ENCODE measurements at regions not wholly inside any gene's neighbourhood (a gene's known extent, or its start where the extent isn't known, plus 50 kb on each side); places are given as distances from the start of the nearest gene placed in this dataset.

- H3K4me3 Mint-ChIP-seq, result no peak overlapping the region
- Histone ChIP-seq H3K36me3 (replicated peaks in 1 of 2; ENCODE audit: control insufficient read depth in 1 of 2, insufficient read depth in 2 of 2, low read length in 2 of 2) (no peaks in the 10 kb centered on the region), H3K9me3 (replicated peaks in 1 of 2; ENCODE audit: control insufficient read depth in 1 of 2, insufficient read depth in 1 of 2, low read length in 2 of 2) (no peaks in the 10 kb centered on the region), H3K79me2 (ENCODE audit: insufficient read depth, low read length) (no peaks in the 10 kb centered on the region), H3K27ac (ENCODE audit: low read depth in 1 of 2, low read length in 2 of 2) (no peak overlapping the region), H3K4me1 (ENCODE audit: control insufficient read depth in 1 of 2, insufficient read depth in 2 of 2, low read length in 2 of 2) (peaks cover 0 to 6% of the 10 kb centered on the region in 2 donors), H3K4me2 (replicated peaks; ENCODE audit: extremely low read depth, low read length, poor library complexity, severe bottlenecking) (no peak overlapping the region), H2AFZ (ENCODE audit: insufficient read depth, low read depth, low read length, poor library complexity, severe bottlenecking) (no peak overlapping the region), H3K27me3 (ENCODE audit: control insufficient read depth in 2 of 2, insufficient read depth in 2 of 2, low read length in 2 of 2) (no peaks in the 10 kb centered on the region), H3K4me3 (replicated peaks in 1 of 3; ENCODE audit: low read depth in 2 of 3, low read length in 3 of 3) (no peak overlapping the region), H3K9ac (ENCODE audit: insufficient read depth, low read length, poor library complexity, severe bottlenecking) (no peak overlapping the region), H4K20me1 (ENCODE audit: insufficient read depth, low read length) (no peaks in the 10 kb centered on the region)
- intact Hi-C loops (cut with micrococcal nuclease), result no loop called here
- H3K36me3 Mint-ChIP-seq, result peaks cover 0 to 3% of the 10 kb centered on the region in 2 donors
- H3K27me3 Mint-ChIP-seq (ENCODE audit: low read depth in 3 of 3), result peaks cover 0 to 1% (median 1%) of the 10 kb centered on the region in 3 donors
- H3K27ac Mint-ChIP-seq, result no peak overlapping the region
- TF ChIP-seq, protein P1, sequence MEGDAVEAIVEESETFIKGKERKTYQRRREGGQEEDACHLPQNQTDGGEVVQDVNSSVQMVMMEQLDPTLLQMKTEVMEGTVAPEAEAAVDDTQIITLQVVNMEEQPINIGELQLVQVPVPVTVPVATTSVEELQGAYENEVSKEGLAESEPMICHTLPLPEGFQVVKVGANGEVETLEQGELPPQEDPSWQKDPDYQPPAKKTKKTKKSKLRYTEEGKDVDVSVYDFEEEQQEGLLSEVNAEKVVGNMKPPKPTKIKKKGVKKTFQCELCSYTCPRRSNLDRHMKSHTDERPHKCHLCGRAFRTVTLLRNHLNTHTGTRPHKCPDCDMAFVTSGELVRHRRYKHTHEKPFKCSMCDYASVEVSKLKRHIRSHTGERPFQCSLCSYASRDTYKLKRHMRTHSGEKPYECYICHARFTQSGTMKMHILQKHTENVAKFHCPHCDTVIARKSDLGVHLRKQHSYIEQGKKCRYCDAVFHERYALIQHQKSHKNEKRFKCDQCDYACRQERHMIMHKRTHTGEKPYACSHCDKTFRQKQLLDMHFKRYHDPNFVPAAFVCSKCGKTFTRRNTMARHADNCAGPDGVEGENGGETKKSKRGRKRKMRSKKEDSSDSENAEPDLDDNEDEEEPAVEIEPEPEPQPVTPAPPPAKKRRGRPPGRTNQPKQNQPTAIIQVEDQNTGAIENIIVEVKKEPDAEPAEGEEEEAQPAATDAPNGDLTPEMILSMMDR (IDR thresholded peaks at IDR 0.05), result no peak
- DNase-seq, result no peak
- H3K4me1 Mint-ChIP-seq, result peaks cover 6% of the 10 kb centered on the region
- H3K9me3 Mint-ChIP-seq, result peaks cover 0 to 2% (median 0%) of the 10 kb centered on the region in 7 donors
Measured at GRCh38 chr3:107947203-107947602, 143.6 kb downstream of the CD47 start.

DNA sequence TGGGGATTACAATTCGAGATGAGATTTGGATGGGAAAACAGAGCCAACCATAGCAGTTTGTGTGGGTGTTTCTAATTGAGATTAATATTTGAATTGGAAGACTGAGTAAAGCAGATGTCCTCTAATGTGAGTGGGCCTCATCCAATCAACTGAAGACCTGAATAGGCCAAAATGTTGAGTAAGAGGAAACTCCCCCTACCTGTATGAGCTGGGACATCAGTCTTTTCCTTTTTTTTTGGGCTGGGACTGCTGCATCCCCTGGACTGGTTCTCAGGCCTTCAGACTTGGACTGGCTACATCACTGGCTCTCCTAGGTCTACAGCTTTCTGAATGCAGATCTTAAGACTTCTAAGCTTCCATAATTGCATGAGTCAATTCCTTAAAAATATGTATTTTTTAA lies 144.1 kb downstream of the CD47 start:
- H3K4me3 ChIP-seq (replicated peaks in 1 of 3; ENCODE audit: low read depth in 2 of 3, low read length in 3 of 3), result no peak overlapping the region
- no peak overlapping the region for H2AFZ ChIP-seq (ENCODE audit: insufficient read depth, low read depth, low read length, poor library complexity, severe bottlenecking)
- peaks cover 0 to 6% of the 10 kb centered on the region in 2 donors for H3K4me1 ChIP-seq (ENCODE audit: control insufficient read depth in 1 of 2, insufficient read depth in 2 of 2, low read length in 2 of 2)
- no peaks in the 10 kb centered on the region for H3K9me3 ChIP-seq (replicated peaks in 1 of 2; ENCODE audit: control insufficient read depth in 1 of 2, insufficient read depth in 1 of 2, low read length in 2 of 2)
- Mint-ChIP-seq H3K4me3 (no peak overlapping the region), H3K36me3 (peaks cover 0 to 3% of the 10 kb centered on the region in 2 donors), H3K4me1 (peaks cover 6% of the 10 kb centered on the region), H3K9me3 (peaks cover 0 to 2% (median 0%) of the 10 kb centered on the region in 7 donors), H3K27me3 (ENCODE audit: low read depth in 3 of 3) (peaks cover 0 to 1% (median 1%) of the 10 kb centered on the region in 3 donors), H3K27ac (no peak overlapping the region)
- TF ChIP-seq, protein P1 (IDR thresholded peaks at IDR 0.05), result no peak
- WGBS (ENCODE audit: insufficient coverage), result no CpG with 5 or more reads among the region's 1 CpG
- H4K20me1 ChIP-seq (ENCODE audit: insufficient read depth, low read length), result no peaks in the 10 kb centered on the region
- H3K27ac ChIP-seq (ENCODE audit: low read depth in 1 of 2, low read length in 2 of 2), result no peak overlapping the region
- intact Hi-C loops (cut with micrococcal nuclease), result no loop called here
- DNase-seq, result no peak
- no peak overlapping the region for H3K9ac ChIP-seq (ENCODE audit: insufficient read depth, low read length, poor library complexity, severe bottlenecking)
- no peaks in the 10 kb centered on the region for H3K27me3 ChIP-seq (ENCODE audit: control insufficient read depth in 2 of 2, insufficient read depth in 2 of 2, low read length in 2 of 2)
- H3K4me2 ChIP-seq (replicated peaks; ENCODE audit: extremely low read depth, low read length, poor library complexity, severe bottlenecking), result no peak overlapping the region
- no peaks in the 10 kb centered on the region for H3K79me2 ChIP-seq (ENCODE audit: insufficient read depth, low read length)
- H3K36me3 ChIP-seq (replicated peaks in 1 of 2; ENCODE audit: control insufficient read depth in 1 of 2, insufficient read depth in 2 of 2, low read length in 2 of 2), result no peaks in the 10 kb centered on the region
